ENCODE measurements at regions not wholly inside any gene's neighbourhood (a gene's known extent, or its start where the extent isn't known, plus 50 kb on each side); places are given as distances from the start of the nearest gene placed in this dataset.
"Not testable (repeated sequence)": the region's sequence is repeated elsewhere in the genome, so short reads cannot be mapped to it uniquely, and the experiment has no call there.

GRCh38 chr5:126139086-126139485 is 284.1 kb upstream of the GRAMD2B start:
- DNase-seq = no peak

- no peak for DNase-seq
Observed at GRCh38 chr5:126139773-126140172, 283.4 kb upstream of the GRAMD2B start.

- DNase-seq = no peak
Observed at GRCh38 chr5:126143622-126144021, 279.6 kb upstream of the GRAMD2B start.

GRCh38 chr5:126150319-126150718 is 272.9 kb upstream of the GRAMD2B start:
- DNase-seq = not testable (repeated sequence)

GRCh38 chr5:126155298-126155697 is 267.9 kb upstream of the GRAMD2B start:
- DNase-seq = not testable (repeated sequence)

- DNase-seq = no peak
Observed at GRCh38 chr5:126166368-126166767, 256.8 kb upstream of the GRAMD2B start.

GRCh38 chr5:126168785-126169184 is 254.4 kb upstream of the GRAMD2B start:
- DNase-seq = no peak

GRCh38 chr5:126171916-126172315 is 251.3 kb upstream of the GRAMD2B start:
- DNase-seq = no peak

GRCh38 chr5:126172812-126173211 is 250.4 kb upstream of the GRAMD2B start:
- no peak for DNase-seq

GRCh38 chr5:126178521-126178920 is 244.7 kb upstream of the GRAMD2B start:
- DNase-seq = no peak

- no peak for DNase-seq
Observed at GRCh38 chr5:126182971-126183695, 240.1 kb upstream of the GRAMD2B start.

- DNase-seq = no peak
Observed at GRCh38 chr5:126184474-126184873, 238.7 kb upstream of the GRAMD2B start.

- DNase-seq = no peak
Observed at GRCh38 chr5:126186210-126186609, 237.0 kb upstream of the GRAMD2B start.

GRCh38 chr5:126188804-126189203 is 234.4 kb upstream of the GRAMD2B start:
- DNase-seq = no peak

- no peak for DNase-seq
Observed at GRCh38 chr5:126189231-126189630, 234.0 kb upstream of the GRAMD2B start.

- no peak for DNase-seq
Observed at GRCh38 chr5:126189862-126190261, 233.3 kb upstream of the GRAMD2B start.

- DNase-seq = no peak
Observed at GRCh38 chr5:126192226-126192625, 231.0 kb upstream of the GRAMD2B start.

- no peak for DNase-seq
Observed at GRCh38 chr5:126195410-126196100, 227.7 kb upstream of the GRAMD2B start.

- DNase-seq = no peak
Observed at GRCh38 chr5:126198531-126198930, 224.7 kb upstream of the GRAMD2B start.

- DNase-seq = no peak
Observed at GRCh38 chr5:126199467-126199866, 223.7 kb upstream of the GRAMD2B start.

- no peak for DNase-seq
Observed at GRCh38 chr5:126208691-126209090, 214.5 kb upstream of the GRAMD2B start.

GRCh38 chr5:126210955-126211354 is 212.3 kb upstream of the GRAMD2B start:
- no peak for DNase-seq

GRCh38 chr5:126219616-126220015 is 203.6 kb upstream of the GRAMD2B start:
- DNase-seq = no peak

GRCh38 chr5:126220725-126221124 is 202.5 kb upstream of the GRAMD2B start:
- no peak for DNase-seq

- no peak for DNase-seq
Observed at GRCh38 chr5:126228934-126229333, 194.3 kb upstream of the GRAMD2B start.

Data from activated CD4-positive, CD25-positive, alpha-beta regulatory T cell treated with anti-CD3 and anti-CD28 coated beads, Interleukin-2, amount 50 U/mL, for 72 hours (primary cell).